GM23338 (cell line): ENCODE measurements at regions not wholly inside any gene's neighbourhood (a gene's known extent, or its start where the extent isn't known, plus 50 kb on each side); places are given as distances from the start of the nearest gene placed in this dataset.

Experiments used
- ATAC-seq: fragments of 200-7000 bp; cut with Tn5 transposase; 3 replicates; pipeline ENCODE4 v1.9.1; 2020
- DNase-seq: peaks from one replicate; pipeline ENCODE4 v3.0.0-alpha.2; 2015; ENCODE audit warnings: low spot score
- H2AFZ ChIP-seq: fragments of 200-600 bp; sonication (generic); 2 replicates; pipeline ENCODE4 v1.8.0; 2016; ENCODE audit warnings: antibody characterized with exemption, mild to moderate bottlenecking, moderate library complexity
- H3F3A ChIP-seq: fragments of 200-600 bp; sonication (generic); replicated peaks from 2 replicates; pipeline ENCODE4 v1.8.0; 2017; ENCODE audit warnings: antibody characterized with exemption, mixed run types, low read depth
- H3K27ac ChIP-seq: fragments of 200-600 bp; sonication (generic); 2 replicates; pipeline ENCODE4 v1.6.1; 2016; ENCODE audit warnings: low read depth
- H3K27me3 ChIP-seq: fragments of 200-600 bp; sonication (generic); 2 replicates; pipeline ENCODE4 v1.8.0; 2016; ENCODE audit warnings: mild to moderate bottlenecking, mixed run types, moderate library complexity; ENCODE audit not compliant: insufficient read depth
- H3K36me3 ChIP-seq: fragments of 200-600 bp; sonication (generic); 2 replicates; pipeline ENCODE4 v1.8.0; 2016; ENCODE audit warnings: mild to moderate bottlenecking; ENCODE audit not compliant: insufficient read depth
- H3K4me1 ChIP-seq: fragments of 200-600 bp; sonication (generic); 2 replicates; pipeline ENCODE4 v1.8.0; 2016; ENCODE audit warnings: mild to moderate bottlenecking, moderate library complexity; ENCODE audit not compliant: insufficient read depth
- H3K4me2 ChIP-seq: fragments of 200-600 bp; sonication (generic); 2 replicates; pipeline ENCODE4 v1.7.1; 2017; ENCODE audit warnings: mixed run types
- H3K4me3 ChIP-seq: fragments of 200-600 bp; sonication (generic); 2 replicates; pipeline ENCODE4 v1.6.1; 2016; ENCODE audit warnings: mixed run types
- H3K79me2 ChIP-seq: fragments of 200-600 bp; sonication (generic); replicated peaks from 2 replicates; pipeline ENCODE4 v1.8.0; 2017; ENCODE audit warnings: mild to moderate bottlenecking; ENCODE audit not compliant: insufficient read depth
- H3K9me2 ChIP-seq: fragments of 200-600 bp; sonication (generic); 2 replicates; pipeline ENCODE4 v1.8.0; 2017; ENCODE audit not compliant: insufficient read depth
- H4K20me1 ChIP-seq: fragments of 200-600 bp; sonication (generic); replicated peaks from 2 replicates; pipeline ENCODE4 v1.8.0; 2017; ENCODE audit warnings: mild to moderate bottlenecking; ENCODE audit not compliant: insufficient read depth
- H3K27ac Mint-ChIP-seq: 2 replicates; pipeline ENCODE4 v1.8.0; 2020; ENCODE audit warnings: inconsistent platforms, mild to moderate bottlenecking, moderate library complexity, mixed read lengths
- H3K27me3 Mint-ChIP-seq: 3 replicates; pipeline ENCODE4 v1.8.0; 2022; ENCODE audit warnings: low read depth, mild to moderate bottlenecking, moderate library complexity, mixed read lengths, inconsistent platforms; ENCODE audit not compliant: insufficient read depth, poor library complexity
- H3K36me3 Mint-ChIP-seq: 3 replicates; pipeline ENCODE4 v1.8.0; 2021; ENCODE audit warnings: low read depth, mild to moderate bottlenecking, inconsistent platforms, moderate library complexity, mixed read lengths
- H3K4me1 Mint-ChIP-seq: 3 replicates; pipeline ENCODE4 v1.8.0; 2020; ENCODE audit warnings: mild to moderate bottlenecking, inconsistent platforms, mixed read lengths
- H3K4me3 Mint-ChIP-seq: 3 replicates; pipeline ENCODE4 v1.8.0; 2021; ENCODE audit warnings: moderate library complexity, mild to moderate bottlenecking, inconsistent platforms, mixed read lengths
- H3K9me3 Mint-ChIP-seq: 3 replicates; pipeline ENCODE4 v1.8.0; 2020; ENCODE audit warnings: moderate library complexity, mild to moderate bottlenecking, inconsistent platforms, mixed read lengths
- ETS1 ChIP-seq: IDR thresholded peaks from 2 replicates; pipeline ENCODE4 v1.6.1; 2016; ENCODE audit warnings: antibody characterized with exemption
- EZH2phosphoT487 ChIP-seq: fragments of 200-600 bp; sonication (generic); IDR thresholded peaks from one replicate; pipeline ENCODE4 v1.8.1; 2018; ENCODE audit warnings: antibody characterized with exemption; ENCODE audit not compliant: unreplicated experiment
- JUNB ChIP-seq: IDR thresholded peaks from one replicate; pipeline ENCODE4 v1.6.1; 2016; ENCODE audit warnings: antibody characterized with exemption; ENCODE audit not compliant: unreplicated experiment
- POLR2AphosphoS5 ChIP-seq: IDR thresholded peaks from 2 replicates; pipeline ENCODE4 v1.6.1; 2016; ENCODE audit warnings: antibody characterized with exemption, low read depth
- REST ChIP-seq: IDR thresholded peaks from one replicate; pipeline ENCODE4 v1.6.1; 2018; ENCODE audit warnings: antibody characterized with exemption; ENCODE audit not compliant: unreplicated experiment
- ZNF114 ChIP-seq: fragments of 250-450 bp; sonication (Bioruptor Pico); IDR thresholded peaks from 2 replicates; pipeline ENCODE4 v1.5.0; 2020; ENCODE audit warnings: mild to moderate bottlenecking, moderate library complexity
- ZNF331 ChIP-seq: fragments of 250-450 bp; sonication (Bioruptor Pico); IDR thresholded peaks from 2 replicates; pipeline ENCODE4 v1.5.0; 2020; ENCODE audit warnings: low read depth, mild to moderate bottlenecking, moderate library complexity
- ZNF462 ChIP-seq: fragments of 250-450 bp; sonication (Bioruptor Pico); IDR thresholded peaks from 2 replicates; pipeline ENCODE4 v1.5.0; 2020; ENCODE audit warnings: mild to moderate bottlenecking, moderate library complexity

- TF ChIP-seq ZNF114 (CRISPR knock-in tag) (no peak), POLR2AphosphoS5 (no peak), ETS1 (no peak), REST (no peak), EZH2phosphoT487 (no peak), JUNB (no peak), ZNF331 (no peak)
Observed at GRCh38 chr1:83053446-83053845, 945.5 kb downstream of the TTLL7 start (continued).

GRCh38 chr1:83052865-83053264, 946.1 kb downstream of the TTLL7 start:
- Histone ChIP-seq H3K4me3 (no peak overlapping the region), H4K20me1 (no peaks in the 10 kb centered on the region), H3K4me2 (no peak overlapping the region), H3K36me3 (no peaks in the 10 kb centered on the region), H3K9me2 (peaks cover 10% of the 10 kb centered on the region; the same call in 1 of the 2 replicates), H3K79me2 (no peaks in the 10 kb centered on the region), H3K27me3 (no peaks in the 10 kb centered on the region), H3F3A (no peaks in the 10 kb centered on the region), H3K27ac (no peak overlapping the region), H2AFZ (no peak overlapping the region), H3K4me1 (no peaks in the 10 kb centered on the region)
- Mint-ChIP-seq H3K4me1 (peaks cover 5% of the 10 kb centered on the region; the same call in 1 of the 3 replicates), H3K27me3 (no peaks in the 10 kb centered on the region), H3K27ac (no peak overlapping the region), H3K9me3 (peaks cover 35% of the 10 kb centered on the region), H3K4me3 (no peak overlapping the region), H3K36me3 (peaks cover 20% of the 10 kb centered on the region)
- DNase-seq = no peak
- no peak for TF ChIP-seq ZNF462 (CRISPR knock-in tag)
- TF ChIP-seq REST = no peak
- no peak for TF ChIP-seq ZNF114 (CRISPR knock-in tag)
- no peak for TF ChIP-seq JUNB
- ATAC-seq = no peak
